ENCODE measurements at regions not wholly inside any gene's neighbourhood (a gene's known extent, or its start where the extent isn't known, plus 50 kb on each side); places are given as distances from the start of the nearest gene placed in this dataset.

DNA sequence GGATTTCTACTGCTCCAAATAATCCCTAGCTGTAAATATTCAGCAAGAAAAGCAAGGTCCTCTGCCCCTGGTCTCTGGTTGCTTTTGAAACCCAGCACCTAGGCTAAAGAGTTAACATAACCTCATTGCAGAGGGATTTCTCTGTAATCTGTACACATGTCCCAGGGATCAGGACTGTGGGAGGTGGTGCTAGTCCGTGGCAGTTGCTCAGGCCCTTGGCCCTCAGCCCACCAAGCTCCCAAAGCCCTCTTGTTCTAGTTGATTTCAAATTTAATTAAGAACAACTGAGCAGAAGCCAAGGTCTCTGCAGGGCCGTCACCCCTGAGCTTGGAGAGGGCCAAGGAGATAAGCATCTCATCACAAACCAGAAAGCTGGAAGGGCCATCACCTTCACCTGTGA, 181.1 kb downstream of the SOX9 start:
- DNase-seq (ENCODE audit: low spot score) = no peak

DNA sequence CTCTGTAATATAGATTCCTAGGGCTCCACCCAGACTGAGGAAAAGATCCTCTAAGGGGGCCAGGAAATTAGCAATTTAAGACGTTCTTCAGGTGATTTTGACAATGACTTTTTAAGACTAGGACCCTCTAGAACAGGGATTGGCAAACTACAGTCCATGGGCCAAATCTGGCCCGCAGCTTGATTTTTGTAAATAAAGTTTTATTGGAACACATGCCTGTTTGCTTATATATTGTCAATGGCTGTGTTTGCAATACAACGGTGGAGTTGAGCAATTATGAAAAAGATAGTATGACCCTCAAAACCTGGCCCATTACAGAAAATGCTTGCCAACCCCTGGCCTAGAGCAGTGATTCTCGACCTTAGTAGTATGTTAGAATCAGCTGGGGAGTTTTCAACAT, 181.9 kb downstream of the SOX9 start:
- DNase-seq (ENCODE audit: low spot score) = no peak

DNA sequence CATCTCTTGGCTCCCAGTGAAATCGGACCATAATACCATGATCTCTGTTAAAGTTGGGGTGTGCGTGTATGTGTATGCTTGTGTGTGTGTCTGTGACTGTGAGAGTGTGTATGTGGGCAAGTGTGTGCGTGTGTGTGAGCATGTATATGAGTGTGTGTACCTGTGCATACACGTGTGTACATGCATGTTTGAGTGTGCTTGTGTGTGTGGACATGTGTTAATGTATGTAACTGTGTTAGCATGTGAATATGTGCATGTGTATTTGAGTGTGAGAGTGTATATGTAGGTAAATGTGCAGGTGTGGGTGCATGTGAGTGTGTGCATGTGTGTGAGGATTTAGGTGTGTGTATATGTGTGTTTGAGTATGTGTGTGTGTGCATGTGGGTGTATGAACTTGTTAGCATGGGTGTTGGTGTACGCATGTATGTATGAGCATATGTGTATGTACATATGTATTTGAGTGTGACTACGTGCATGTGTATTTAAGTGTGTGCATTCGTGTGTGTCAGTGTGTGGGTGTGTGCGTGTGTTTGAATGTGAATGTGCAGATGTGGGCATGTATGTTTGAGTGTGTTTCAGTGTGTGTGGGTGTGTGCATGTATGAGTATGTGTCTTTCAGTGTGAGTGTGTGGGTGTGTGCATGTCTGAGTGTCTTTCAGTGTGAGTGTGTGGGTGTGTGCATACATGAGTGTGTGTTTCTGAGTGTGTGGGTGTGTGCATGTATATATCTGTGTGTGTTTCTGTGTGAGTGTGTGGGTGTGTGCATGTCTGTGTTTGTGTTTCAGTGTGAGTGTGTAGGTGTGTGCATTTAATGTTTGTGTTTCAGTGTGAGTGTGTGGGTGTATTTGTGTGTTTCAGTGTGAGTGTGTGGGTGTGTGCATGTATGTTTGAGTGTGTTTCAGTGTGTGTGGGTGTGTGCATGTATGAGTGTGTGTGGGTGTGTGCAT, 183.2 kb downstream of the SOX9 start:
- DNase-seq (ENCODE audit: low spot score) = no peak

DNA sequence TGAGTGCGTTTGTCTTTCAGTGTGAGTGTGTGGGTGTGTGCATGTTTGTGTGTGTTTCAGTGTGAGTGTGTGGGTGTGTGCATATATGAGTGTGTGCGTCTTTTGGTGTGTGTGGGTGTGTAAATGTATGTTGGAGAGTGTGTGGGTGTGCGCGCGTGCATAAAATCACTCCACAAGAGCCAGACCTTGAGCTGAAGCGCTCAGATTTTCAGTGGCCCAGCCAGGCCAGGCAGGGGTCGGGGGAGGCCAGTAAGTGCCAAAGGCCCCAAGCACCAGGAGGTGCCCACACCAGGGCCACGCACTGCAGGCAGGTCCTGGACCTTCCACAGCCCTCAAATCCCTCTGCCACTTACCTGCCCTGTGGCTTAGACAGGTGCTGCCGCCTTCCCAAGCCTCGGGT, 184.0 kb downstream of the SOX9 start:
- no peak for DNase-seq (ENCODE audit: low spot score)

DNA sequence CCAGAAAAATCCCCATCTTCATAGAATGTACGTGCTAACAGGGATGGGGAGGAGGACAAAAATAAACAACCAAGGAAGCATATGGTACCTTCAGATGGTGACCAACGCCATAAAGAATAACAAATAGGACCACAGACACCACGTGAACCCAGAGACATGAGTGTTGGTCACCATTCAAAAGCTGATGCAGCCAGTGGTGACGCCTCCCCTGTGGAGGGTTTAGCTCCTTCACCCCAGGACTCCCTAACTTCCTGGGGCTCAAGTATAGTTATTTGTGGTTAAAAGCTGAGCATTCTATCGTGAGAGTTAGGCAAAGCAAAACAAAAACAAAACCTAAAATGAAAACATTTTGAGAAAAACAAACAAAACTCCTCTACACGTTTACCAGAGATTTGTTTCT, 184.7 kb downstream of the SOX9 start:
- no peak for DNase-seq (ENCODE audit: low spot score)

DNA sequence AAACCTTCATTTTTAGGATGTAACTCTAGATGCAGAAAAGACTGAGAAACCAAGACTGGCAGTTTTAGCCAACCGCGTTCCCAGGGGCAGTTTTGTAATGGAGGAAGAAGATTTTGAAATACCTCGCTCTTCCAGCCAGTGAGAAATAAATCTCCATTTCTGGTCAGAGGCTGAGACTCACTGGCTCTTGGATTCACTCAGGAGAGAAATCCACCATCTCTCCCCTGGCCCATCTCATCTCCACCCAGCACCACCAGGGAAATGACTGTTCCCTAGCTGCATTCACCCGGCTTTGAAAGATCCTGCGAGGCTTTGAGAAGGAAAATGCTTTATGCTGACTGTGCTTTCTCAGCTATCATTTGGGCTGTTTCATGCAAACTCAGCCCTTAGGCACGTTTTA, 185.2 kb downstream of the SOX9 start:
- DNase-seq (ENCODE audit: low spot score) = no peak

DNA sequence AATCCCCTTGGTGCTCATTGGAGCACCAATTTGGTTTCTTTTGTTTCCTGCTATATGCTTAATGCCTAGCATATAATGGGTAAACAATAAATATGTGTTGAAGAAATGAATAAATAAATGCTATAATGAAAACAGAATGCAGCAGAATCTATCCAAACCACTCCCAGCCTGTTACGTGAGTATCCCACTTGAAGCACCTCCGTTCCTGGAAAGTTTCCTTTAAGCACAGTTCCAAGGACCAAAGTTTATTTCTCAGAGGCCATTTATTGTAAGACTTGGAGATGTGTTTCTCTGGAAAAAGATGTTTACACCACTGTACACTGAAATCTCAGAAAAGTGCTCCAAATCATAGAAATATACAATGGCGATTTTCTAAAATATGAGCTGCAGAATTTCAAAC, 187.0 kb downstream of the SOX9 start:
- no peak for DNase-seq (ENCODE audit: low spot score)

DNA sequence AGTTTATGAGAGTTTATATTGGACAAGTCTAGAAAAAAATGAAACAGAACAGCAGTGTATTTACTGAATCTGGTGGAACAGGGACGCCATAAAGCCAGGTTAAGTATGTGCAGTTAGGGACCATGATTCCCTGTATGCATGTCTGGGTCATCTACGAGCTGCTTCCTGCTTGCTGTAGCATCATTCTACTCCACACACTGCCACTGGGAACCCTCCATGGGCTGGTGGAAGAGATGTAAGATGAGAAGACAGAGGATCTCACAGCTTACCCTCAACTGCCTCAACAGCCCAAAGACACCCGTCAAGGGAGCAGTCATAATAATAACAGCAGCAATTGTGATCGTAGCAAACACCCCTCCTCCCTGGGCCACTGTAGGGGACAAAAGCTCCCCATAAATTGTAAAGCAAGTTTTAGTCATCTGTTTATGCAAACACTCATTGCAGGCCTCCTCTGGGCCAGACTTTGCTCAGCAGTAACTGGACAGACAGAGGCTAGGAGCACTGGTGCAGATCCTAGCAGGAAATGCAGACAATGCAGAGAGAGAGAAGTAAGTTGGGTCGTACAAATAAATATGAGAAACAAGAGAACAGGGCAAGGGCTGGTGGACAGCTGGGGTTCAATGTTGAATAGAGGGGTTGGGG, 188.0 kb downstream of the SOX9 start:
- DNase-seq (ENCODE audit: low spot score) = no peak

DNA sequence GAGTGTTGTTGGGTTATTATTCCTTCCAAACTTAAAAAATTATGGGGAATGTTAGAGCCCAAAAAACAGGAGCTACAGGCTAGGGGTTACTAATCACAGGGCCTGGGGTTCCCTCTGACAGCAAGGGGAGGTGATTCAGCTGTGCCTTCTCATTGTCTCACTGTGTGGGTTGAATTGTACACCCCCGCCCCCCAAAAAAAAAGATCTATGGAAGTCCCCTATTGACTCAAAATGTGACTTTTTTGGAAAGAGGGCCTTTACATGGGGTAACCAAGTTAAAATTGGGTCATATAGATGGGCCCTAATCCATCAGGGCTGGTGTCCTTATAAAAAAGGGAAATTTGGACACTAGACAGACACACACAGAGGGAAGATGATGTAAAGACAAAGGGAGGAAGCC, 190.2 kb downstream of the SOX9 start:
- no peak for DNase-seq (ENCODE audit: low spot score)

DNA sequence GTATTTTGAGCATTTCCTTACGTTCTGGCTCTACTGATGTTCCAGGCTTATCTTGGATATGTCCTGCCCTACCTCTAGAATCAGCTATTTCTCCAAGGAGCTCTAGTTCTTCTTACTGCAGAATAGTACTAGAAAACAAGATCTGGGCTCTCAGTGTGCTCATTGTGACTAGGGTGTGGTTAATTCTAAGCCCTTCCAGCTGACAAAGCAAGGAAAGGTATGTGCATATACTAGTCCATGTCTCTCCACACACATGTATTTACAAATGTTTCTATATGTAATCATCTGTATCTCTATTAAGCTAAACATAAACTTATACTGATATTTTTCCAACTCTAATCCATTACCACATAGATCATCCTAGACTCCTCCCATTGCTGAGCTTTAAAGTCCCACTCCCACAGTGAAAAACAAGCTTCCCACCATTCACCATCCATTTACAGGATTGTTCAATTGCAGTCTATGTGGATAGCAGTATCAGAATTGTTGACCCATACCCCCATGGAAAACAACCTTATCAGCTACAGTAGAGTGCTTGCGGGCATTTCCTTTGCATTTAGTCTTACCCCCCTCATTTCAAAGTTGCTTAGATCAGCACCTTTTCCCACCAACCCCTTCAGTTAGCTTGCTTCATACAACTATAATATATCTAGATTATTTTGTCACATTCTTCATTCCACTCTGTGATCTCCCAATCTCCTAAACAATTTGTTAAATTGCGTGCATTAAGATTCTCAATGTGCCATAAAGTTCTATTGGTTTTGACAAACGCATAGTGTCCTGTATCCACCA, 194.5 kb downstream of the SOX9 start:
- DNase-seq (ENCODE audit: low spot score) = no peak

DNA sequence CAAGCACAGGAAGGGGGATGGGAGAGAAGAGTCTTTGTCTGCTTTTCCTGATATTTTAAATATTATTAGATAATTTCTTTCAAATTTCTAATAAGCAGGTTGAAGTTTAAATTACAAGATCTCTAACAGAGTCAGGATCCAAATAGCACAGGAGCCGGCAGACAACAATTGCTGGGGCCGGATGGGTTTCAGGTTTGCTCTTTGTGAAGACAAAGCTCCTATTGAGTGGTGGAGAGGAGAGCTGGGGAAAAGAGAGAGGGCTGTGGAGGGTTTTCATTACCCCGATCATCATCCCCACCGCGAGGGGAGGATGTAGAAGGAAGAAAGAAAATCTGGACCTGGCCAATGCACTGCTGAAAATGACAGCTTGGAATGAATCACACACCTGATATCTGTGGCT, 197.3 kb downstream of the SOX9 start:
- no peak for DNase-seq (ENCODE audit: low spot score)

DNA sequence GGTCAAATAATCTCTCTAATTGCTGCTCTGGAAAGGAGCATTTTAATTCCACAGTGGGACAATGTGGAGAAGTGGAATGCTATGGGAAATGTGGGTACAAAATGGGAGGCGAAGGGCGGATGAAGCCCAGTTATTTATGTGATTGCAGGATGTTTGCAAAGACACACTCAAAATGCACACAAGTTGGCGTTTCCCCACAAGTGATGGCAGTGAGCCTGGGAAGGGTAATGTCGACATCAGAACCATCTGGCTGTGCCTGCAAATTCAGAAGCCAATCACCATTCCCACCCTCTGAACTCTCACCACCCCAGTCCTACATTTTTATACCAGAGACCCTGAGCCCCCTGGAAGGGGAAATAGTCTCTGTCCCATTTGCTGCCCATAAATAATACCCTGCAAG, 201.1 kb downstream of the SOX9 start:
- DNase-seq (ENCODE audit: low spot score) = no peak

DNA sequence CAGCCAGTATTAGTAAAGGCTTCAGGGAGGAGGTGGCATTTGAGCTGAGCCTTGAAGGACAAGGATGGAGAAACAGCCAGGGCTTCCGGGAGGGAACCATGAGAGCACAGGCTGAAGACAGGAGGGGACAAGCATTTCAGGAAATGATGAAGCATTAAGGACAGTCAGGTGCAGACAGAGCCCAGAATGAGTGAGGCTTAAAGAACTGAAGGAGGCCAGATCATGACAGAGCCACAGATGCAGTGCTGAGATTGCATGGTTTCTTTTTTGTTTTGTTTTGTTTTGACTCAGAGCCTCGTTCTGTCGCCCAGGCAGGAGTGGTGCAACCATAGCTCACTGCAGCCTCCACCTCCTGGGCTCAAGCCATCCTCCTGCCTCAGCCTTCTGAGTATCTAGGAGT, 211.5 kb downstream of the SOX9 start:
- no peak for DNase-seq (ENCODE audit: low spot score)

DNA sequence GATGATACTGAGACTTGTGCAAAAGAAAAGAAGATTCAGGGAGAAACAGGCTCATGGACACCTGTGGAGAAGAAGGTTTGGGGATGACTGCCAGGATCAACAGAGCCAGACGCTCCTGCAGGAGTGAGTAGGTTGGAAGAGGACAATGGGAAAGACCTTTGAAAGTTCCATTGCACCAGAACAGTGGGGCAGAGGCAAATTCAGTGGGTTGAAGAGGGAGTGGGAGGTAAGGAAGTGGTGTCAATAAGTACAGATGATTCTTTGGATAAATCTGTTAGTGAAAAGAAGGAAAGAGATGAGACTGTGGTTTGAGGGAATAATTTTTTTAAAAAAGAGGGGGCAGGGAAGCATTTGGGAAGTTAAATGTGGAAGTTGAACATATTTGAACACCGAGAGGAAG, 212.8 kb downstream of the SOX9 start:
- no peak for DNase-seq (ENCODE audit: low spot score)

DNA sequence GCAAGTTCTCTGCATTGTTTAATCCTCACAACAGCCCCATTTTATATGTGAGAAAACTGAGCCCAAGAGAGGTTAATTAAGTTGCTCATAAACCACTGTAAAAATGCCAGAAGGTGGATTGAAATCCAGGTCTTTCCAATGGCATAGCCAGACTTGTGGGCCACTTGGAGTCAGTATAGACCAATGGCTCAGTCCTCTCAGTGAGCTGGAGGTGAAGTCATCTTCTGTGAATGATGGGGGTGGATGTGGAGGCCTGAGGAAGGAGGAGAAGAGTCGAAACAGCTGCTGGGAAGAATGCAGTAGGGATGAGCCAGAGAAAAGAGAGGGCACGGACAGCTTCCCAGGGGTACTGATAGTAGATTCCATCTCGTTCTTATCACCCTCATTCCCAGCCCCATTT, 213.4 kb downstream of the SOX9 start:
- DNase-seq (ENCODE audit: low spot score) = no peak

DNA sequence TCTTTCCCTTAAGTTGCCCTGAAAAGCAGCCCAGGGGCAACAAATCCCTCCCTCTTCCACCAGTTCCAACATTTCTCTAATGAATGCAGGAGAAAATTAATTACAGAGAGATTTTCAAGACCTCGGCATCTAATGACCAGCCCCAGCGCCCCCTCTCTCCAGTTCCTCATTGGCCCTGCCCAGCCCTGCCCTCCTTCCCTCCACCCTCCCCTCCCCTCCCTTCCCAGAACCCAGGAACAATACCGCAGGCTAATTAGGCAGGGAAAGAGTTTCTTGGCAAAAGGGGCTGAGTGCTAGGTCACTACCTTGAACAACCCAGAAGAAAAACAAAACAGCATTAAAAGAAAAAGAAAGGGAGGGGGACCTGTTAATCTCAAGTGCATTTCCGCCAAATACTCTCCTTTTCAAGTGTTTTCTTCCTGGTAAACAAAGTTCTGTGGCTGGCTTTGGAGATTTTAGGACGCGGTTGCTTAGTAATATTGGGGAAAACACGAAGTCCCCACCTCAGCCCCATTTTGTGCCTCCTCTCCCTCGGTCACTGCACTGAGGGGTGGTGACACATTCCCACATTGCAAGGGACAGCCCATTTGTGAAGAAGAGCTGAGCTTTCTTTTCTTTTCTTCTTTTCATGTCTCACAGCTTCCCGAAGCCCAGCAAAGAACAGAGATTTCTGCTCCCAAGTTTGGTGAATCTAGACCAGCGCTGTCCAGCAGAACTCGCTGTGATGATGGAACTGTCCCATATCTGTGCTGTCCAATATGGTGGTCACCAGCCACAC, 215.4 kb downstream of the SOX9 start:
- DNase-seq (ENCODE audit: low spot score) = no peak

DNA sequence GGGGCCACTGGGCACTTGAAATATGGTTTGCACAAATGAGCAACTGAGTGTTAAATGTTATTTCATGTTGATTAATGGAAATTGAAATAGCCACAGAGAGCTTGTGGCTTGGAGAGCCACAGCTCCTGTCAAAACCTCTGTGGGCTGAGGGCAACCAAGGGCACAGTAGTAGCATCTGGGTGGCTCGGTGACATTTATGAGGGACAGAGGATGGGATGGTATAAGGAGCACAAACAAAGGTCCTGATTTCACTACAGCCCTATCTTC, 215.9 kb downstream of the SOX9 start:
- DNase-seq (ENCODE audit: low spot score) = no peak

DNA sequence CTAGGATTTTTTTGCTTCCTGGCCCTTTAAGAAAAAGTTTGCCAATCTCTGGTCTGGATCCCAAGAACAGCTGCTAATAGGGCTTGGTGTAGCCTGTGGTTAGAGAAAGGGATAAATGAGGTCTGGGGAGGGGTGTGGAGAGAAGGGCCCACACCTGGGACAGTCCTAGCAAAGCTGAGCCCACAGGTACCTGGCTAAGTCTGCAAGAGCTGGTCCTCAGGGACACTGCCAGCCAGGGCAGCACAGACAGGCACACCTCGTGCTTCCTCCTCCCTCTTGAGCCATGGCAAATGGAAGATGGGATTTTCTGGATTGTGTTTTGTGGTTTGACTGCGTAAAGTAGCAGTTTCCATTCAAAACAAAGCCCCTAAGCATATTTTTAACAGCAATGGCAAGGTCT, 217.5 kb downstream of the SOX9 start:
- DNase-seq (ENCODE audit: low spot score) = no peak

DNA sequence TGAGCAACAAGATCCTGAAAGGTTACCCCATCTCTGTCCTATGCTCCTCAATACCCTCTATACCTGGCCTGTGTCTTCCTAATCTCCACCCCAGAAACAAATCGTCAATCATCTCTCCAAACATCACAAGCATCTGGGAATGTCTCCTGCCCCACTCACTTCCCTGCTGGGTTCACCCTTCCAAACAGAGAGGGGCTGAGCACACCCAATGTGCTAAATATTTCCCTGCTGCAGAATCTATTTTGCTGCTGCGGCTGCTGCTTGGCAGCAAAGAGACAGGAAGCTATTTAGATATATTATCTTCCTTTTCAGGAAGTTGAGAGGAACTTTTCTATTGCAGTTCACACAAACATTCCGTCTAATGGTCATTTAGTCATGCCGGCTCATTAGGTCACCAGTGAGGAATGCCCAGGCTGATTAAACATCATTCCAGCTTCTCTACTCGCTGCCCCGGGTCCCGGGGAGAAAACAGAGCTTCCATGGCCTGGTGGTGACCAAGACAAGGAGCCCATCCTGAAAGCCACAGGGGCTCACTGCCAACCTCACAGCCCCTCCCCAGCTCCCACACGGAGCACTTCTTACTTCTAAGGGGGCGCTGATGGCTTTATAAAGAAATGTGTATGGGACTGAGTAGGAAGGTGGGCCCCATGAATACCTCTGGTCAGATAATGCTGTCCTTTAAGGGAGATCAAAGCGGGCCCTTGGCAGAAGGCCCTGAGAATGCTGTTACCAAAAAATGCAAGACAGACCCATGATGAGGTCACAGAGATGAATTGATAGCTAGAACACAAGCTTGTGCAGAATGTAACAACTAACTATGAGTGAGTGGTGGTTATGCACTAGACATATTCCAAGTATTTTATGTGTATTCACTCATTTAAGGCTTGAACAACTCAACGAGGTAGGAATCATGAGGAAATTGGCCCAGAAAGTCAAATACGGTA, 218.3 kb downstream of the SOX9 start:
- no peak for DNase-seq (ENCODE audit: low spot score)

DNA sequence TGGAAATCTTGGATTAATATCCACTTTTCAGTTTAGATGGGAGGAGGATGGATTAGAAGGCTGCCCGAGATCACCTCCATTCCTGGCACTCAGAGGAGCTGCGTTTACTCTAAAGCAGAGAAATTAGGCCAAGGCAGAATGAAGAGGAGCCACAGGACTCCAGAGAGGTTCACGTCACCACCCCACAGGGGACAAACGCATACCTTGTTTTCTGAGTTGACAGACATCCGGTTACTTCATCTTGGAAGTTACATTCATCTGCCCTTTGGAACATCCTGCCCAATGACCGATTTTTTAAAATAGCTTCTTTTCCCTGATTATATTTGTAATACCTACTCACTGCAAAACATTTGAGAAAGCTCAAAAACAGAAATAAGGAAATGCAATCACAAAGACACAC, 220.0 kb downstream of the SOX9 start:
- no peak for DNase-seq (ENCODE audit: low spot score)

DNA sequence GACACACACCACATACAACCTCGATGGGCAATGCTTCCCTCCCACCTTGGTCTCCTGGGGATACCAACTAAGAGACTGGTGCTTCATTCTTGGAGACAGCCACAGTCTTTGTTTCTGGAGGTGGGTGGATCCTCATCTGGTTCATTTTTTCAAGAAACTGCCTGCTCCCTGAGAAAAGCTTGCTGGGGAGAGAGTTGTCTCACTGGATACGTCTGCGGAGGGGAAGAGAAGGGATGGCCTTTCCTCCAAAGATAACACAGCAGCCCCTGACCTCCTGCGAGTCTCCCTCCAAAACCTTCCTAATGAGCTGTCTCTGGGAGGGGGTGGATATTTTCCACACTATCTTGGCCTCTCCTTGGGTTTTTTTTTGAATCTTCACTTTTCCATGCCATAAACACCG, 221.2 kb downstream of the SOX9 start:
- DNase-seq (ENCODE audit: low spot score) = no peak
